GM12892 (cell line): ENCODE measurements at regions not wholly inside any gene's neighbourhood (a gene's known extent, or its start where the extent isn't known, plus 50 kb on each side); places are given as distances from the start of the nearest gene placed in this dataset.

Experiments used
- POLR2A ChIP-seq: IDR thresholded peaks from 2 replicates; pipeline ENCODE4 v1.6.1; 2011; ENCODE audit warnings: low read depth, low read length, control low read depth
- POLR2AphosphoS5 ChIP-seq: IDR thresholded peaks from 2 replicates; pipeline ENCODE4 v1.6.1; 2011; ENCODE audit warnings: low read depth, low read length, control low read depth
- TAF1 ChIP-seq: IDR thresholded peaks from 2 replicates; pipeline ENCODE4 v1.6.1; 2011; ENCODE audit warnings: low read depth, mild to moderate bottlenecking, control low read depth, low read length, borderline replicate concordance

GRCh38 chr9:79224672-79225433, 346.9 kb upstream of the TLE4 start:
- no peak for TF ChIP-seq POLR2A
- TF ChIP-seq TAF1: no peak
- TF ChIP-seq POLR2AphosphoS5: no peak
